ENCODE measurements at regions not wholly inside any gene's neighbourhood (a gene's known extent, or its start where the extent isn't known, plus 50 kb on each side); places are given as distances from the start of the nearest gene placed in this dataset.

DNA sequence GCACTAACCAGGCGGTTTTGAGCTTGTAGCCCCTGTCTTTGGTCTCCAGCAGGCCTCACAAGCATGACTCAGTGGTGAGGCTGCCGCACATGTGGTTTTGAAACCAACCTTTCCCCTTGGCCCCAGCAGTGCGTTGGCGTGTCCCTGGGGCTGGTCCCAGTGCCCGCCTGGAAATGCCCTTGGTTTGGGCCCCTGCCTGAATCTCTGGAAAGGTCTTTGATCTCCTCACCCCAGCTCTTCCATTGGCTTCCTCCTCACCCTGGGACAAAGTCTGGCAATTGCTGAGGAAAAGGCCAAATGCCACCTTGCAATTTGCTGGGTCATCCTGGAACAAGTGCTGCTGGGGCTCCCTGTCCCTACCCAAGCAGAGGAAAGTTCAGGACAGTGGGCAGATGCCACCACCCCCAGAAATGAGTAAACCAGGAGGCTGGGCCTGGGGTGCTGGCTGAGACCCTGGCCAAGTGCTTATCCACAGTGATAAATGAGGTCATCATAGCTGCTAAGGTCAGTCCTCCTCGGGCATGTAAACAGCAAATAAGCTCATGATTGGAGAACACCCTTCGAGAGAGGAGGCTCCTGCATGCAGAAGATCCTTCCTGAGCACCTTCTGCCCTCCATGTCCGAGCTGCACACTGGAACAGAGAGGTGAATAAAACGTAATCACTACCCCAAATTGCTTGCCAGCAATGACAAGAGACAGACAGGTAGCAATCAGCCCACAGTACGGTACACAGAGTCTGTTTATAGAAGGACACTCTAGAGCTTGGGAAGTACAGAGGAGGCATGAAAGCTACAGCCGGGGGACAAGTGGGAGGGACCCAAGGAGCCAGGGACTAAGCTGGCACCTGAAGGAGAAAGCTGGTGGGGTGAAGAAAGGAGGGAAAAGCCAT lies 98.9 kb upstream of the CPEB4 start (continued):
- TF ChIP-seq, protein P1, sequence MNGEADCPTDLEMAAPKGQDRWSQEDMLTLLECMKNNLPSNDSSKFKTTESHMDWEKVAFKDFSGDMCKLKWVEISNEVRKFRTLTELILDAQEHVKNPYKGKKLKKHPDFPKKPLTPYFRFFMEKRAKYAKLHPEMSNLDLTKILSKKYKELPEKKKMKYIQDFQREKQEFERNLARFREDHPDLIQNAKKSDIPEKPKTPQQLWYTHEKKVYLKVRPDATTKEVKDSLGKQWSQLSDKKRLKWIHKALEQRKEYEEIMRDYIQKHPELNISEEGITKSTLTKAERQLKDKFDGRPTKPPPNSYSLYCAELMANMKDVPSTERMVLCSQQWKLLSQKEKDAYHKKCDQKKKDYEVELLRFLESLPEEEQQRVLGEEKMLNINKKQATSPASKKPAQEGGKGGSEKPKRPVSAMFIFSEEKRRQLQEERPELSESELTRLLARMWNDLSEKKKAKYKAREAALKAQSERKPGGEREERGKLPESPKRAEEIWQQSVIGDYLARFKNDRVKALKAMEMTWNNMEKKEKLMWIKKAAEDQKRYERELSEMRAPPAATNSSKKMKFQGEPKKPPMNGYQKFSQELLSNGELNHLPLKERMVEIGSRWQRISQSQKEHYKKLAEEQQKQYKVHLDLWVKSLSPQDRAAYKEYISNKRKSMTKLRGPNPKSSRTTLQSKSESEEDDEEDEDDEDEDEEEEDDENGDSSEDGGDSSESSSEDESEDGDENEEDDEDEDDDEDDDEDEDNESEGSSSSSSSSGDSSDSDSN (IDR thresholded peaks at IDR 0.05; ENCODE audit: borderline replicate concordance in 1 of 2, low read depth in 2 of 2, low read length in 2 of 2) = no peak
- TF ChIP-seq ZNF551 (CRISPR knock-in tag; IDR thresholded peaks at IDR 0.05) = no peak
- TF ChIP-seq NRF1 (conservative IDR thresholded peaks at IDR 0.05 in 1 of 2, IDR thresholded peaks at IDR 0.05 in 1 of 2) = no peak
- TF ChIP-seq, protein P2, sequence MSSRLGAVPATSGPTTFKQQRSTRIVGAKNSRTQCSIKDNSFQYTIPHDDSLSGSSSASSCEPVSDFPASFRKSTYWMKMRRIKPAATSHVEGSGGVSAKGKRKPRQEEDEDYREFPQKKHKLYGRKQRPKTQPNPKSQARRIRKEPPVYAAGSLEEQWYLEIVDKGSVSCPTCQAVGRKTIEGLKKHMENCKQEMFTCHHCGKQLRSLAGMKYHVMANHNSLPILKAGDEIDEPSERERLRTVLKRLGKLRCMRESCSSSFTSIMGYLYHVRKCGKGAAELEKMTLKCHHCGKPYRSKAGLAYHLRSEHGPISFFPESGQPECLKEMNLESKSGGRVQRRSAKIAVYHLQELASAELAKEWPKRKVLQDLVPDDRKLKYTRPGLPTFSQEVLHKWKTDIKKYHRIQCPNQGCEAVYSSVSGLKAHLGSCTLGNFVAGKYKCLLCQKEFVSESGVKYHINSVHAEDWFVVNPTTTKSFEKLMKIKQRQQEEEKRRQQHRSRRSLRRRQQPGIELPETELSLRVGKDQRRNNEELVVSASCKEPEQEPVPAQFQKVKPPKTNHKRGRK (tag; IDR thresholded peaks at IDR 0.05) = no peak
- TF ChIP-seq, protein P3, sequence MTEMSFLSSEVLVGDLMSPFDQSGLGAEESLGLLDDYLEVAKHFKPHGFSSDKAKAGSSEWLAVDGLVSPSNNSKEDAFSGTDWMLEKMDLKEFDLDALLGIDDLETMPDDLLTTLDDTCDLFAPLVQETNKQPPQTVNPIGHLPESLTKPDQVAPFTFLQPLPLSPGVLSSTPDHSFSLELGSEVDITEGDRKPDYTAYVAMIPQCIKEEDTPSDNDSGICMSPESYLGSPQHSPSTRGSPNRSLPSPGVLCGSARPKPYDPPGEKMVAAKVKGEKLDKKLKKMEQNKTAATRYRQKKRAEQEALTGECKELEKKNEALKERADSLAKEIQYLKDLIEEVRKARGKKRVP (CRISPR knock-in tag; IDR thresholded peaks at IDR 0.05) = no peak
- peak; percentile 34; the same call in 1 of the 2 replicates for TF ChIP-seq NFE2 (IDR thresholded peaks at IDR 0.05; ENCODE audit: low read depth)
- TF ChIP-seq NONO (IDR thresholded peaks at IDR 0.05; ENCODE audit: low read depth in 2 of 2, low read length in 1 of 2) = no peak
- TF ChIP-seq MTA3 (IDR thresholded peaks at IDR 0.05; ENCODE audit: borderline replicate concordance) = no peak
- TF ChIP-seq, protein P4, sequence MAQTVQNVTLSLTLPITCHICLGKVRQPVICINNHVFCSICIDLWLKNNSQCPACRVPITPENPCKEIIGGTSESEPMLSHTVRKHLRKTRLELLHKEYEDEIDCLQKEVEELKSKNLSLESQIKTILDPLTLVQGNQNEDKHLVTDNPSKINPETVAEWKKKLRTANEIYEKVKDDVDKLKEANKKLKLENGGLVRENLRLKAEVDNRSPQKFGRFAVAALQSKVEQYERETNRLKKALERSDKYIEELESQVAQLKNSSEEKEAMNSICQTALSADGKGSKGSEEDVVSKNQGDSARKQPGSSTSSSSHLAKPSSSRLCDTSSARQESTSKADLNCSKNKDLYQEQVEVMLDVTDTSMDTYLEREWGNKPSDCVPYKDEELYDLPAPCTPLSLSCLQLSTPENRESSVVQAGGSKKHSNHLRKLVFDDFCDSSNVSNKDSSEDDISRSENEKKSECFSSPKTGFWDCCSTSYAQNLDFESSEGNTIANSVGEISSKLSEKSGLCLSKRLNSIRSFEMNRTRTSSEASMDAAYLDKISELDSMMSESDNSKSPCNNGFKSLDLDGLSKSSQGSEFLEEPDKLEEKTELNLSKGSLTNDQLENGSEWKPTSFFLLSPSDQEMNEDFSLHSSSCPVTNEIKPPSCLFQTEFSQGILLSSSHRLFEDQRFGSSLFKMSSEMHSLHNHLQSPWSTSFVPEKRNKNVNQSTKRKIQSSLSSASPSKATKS (CRISPR knock-in tag; IDR thresholded peaks at IDR 0.05) = no peak
- TF ChIP-seq NFATC3 (IDR thresholded peaks at IDR 0.05) = no peak
- TF ChIP-seq ELF2 (CRISPR knock-in tag; IDR thresholded peaks at IDR 0.05) = no peak

Measured in K562 (cell line).